ENCODE measurements at regions not wholly inside any gene's neighbourhood (a gene's known extent, or its start where the extent isn't known, plus 50 kb on each side); places are given as distances from the start of the nearest gene placed in this dataset.
"Not testable (repeated sequence)": the region's sequence is repeated elsewhere in the genome, so short reads cannot be mapped to it uniquely, and the experiment has no call there.

DNA sequence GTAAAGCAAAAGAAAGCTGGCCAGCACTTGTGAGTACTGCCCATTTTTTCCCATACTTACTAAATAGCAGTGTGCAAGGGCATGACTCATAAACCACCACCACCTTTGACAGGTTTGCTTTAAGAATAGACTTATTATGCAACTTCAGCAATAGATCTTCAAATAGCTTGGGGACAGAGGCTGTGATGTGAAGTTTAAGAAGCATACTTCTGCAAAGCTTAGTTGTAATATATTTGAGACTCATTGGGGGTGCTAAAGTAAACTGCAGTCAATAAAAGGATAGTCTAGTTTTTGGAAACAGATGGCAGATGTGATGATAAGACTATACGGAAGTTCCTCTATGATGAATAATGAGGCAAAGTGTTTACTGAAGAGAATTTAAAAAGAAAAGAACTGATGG lies 210.0 kb downstream of the PLA2G4A start:
- DNase-seq (ENCODE audit: low read depth, low spot score) = no peak

DNA sequence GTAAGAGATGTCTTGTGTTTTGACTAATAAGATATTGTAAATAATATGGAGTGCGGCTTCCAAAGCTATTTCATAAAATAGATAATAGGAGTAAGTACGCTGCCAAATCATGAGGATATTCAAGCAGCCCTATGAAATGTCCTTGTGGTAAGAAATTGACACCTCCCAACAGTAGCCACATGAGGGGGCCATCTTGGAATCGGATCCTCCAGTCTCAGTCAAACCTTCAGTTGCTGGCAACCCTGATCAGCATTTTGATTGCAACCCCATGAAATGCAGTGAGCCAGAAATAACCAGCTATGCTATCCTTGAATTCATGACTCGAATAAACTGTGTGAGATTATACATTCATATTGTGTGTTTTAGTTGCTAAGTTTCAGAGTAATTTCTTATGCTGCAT lies 212.4 kb downstream of the PLA2G4A start:
- no peak for DNase-seq (ENCODE audit: low read depth, low spot score)

DNA sequence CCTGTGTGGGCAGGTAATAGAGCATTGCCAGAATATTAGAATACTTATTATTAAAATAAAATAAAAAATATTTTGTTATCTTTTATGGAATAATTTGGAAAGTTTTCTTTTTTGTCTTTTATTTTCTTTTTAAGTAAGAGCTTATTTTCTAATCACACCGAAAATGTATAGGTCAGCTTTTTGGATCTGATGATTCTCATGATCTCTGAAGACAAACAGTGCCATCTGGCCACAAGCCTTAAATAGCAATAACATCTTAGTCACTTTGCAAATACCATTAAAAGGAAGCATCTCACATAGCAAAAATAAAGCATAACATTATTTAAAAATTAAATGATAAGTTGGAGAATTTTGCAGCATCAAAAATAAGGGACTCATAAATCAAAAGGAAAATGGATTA lies 213.8 kb downstream of the PLA2G4A start:
- no peak for DNase-seq (ENCODE audit: low read depth, low spot score)

DNA sequence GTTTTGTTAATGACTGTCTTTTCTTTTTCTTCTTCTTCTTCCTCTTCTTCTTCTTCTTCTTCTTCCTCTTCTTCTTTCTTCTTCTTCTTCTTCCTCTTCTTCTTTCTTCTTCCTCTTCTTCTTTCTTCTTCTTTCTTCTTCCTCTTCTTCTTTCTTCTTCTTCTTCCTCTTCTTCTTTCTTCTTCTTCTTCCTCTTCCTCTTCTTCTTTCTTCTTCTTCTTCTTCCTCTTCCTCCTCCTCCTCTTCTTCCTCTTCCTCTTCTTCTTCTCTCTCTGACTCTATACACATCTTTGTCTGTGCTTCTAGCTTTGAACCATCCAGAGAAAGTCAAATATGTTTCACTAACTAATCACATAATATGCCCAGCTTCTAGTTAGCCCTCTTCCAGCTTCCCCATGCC lies 214.7 kb downstream of the PLA2G4A start:
- not testable (repeated sequence) for DNase-seq (ENCODE audit: low read depth, low spot score)

DNA sequence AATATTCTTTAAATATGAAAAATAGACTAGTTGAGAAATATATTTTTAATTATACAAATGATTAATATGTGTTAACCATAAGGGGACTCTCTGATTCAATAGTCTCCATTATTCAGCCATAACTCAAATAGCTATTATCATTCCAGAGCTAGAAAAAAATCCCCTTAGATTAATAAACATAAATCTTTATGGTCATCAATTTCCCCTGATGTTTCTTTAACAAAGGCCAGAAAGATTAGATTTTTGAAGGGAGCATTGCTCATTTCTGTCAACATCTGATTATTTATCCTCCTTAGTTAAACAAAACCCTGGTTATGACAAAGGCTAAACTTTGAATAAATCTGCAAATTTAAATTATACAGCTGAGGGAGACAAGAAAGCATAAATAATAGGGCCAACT lies 215.7 kb downstream of the PLA2G4A start:
- DNase-seq (ENCODE audit: low read depth, low spot score) = no peak

DNA sequence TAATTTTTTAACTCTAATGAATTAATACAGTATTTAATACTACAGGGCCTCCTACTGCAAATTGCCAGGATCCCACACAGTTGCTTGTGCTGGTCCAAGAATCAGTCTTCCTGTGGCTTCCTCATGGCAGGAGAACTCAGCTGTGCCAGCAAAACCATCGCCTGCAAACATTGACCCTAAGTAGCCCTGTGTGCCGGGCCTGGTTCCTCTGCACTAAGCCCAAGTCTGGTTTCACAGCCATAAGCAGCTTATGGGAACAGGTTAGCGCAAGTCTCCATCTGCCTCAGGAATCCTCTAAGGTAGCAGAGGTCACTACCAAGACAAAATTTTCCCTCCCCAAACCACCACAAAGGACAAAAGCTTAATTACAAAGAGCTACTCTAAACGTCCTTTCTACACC lies 216.6 kb downstream of the PLA2G4A start:
- no peak for DNase-seq (ENCODE audit: low read depth, low spot score)

DNA sequence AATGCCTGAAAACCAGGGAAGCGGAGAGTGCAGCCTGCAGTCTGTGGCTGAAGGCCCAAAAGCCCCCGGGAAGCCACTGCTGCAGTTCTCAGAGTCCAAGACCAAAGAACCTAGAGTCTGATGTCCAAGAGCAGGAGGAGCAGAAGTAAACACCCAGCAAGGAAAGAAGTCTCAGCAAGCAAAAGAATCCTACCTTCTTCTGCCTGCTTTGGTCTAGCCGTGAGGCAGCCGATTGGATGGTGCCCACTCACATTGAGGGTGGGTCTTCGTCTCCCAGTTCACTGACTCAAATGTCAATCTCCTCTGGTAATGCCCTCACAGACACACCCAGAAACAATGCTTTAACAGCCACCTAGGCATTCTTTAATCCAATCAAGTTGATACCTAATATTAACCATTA lies 217.5 kb downstream of the PLA2G4A start:
- DNase-seq (ENCODE audit: low read depth, low spot score) = no peak

DNA sequence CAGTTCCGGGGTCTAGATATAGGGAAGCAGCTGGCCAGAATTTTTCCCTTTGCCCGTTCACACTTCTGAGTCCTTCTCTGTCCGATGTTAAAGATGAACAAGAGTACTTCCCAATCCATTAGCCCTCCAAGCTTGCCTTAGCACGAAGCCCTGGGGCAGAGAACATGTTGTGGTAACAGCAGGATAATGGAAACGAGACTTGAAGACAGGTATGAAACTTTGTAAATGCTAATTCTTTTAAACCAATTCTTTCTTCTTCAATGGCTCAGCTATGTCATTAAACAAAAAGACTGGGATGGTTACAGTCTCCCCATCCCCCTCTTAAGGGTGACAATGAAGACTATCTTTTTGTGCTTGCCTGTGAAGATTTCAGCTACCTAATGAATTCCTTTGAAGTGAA lies 218.5 kb downstream of the PLA2G4A start:
- DNase-seq (ENCODE audit: low read depth, low spot score) = no peak

DNA sequence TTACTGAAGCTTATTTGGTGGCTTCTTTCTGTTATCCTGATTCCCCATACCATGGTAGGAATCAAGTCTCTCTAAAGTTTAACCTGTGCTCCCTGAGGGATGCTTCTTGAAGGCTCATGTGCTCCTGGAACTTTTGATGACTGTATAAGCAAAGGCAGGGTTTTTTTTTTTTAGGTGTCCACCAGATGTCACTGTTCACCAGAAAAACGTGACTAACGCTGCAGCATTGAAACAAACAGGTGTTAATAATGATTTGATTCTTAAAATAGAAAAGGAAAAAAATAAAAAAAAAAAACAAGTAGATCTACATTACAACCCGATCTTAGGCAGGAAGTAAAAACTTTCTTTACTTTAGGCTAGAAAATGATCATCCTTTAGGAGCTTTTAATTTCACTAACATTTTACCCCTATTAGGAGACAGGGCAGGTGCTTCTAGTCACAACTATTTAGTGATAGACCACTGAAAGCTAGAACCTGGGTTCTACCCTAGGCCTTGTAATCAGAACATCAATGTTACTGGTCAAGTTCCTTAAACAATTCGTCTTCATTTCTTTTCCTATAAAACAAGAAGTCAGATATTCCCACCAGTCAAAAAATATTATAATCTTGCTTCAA lies 223.0 kb downstream of the PLA2G4A start:
- no peak for DNase-seq (ENCODE audit: low read depth, low spot score)

DNA sequence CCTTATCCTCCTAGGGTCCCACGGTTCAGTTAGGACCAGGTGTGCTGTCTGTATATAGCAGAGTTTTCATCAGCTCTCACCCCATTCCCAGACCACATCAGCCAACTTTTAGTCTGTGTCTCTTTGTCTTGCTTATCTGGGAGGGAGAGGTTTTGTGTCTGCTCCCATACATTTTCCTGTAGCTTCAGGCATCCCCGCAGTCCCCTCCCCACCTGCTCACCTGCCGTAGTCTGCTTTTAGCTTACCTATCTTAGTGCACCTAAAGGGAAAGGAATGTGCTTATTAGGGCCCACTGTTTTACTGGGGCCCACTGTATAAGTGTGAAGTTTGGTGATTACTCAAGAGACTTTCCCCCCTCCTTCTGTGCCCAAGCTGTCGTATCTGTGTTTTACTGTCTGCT lies 225.1 kb downstream of the PLA2G4A start:
- no peak for DNase-seq (ENCODE audit: low read depth, low spot score)

DNA sequence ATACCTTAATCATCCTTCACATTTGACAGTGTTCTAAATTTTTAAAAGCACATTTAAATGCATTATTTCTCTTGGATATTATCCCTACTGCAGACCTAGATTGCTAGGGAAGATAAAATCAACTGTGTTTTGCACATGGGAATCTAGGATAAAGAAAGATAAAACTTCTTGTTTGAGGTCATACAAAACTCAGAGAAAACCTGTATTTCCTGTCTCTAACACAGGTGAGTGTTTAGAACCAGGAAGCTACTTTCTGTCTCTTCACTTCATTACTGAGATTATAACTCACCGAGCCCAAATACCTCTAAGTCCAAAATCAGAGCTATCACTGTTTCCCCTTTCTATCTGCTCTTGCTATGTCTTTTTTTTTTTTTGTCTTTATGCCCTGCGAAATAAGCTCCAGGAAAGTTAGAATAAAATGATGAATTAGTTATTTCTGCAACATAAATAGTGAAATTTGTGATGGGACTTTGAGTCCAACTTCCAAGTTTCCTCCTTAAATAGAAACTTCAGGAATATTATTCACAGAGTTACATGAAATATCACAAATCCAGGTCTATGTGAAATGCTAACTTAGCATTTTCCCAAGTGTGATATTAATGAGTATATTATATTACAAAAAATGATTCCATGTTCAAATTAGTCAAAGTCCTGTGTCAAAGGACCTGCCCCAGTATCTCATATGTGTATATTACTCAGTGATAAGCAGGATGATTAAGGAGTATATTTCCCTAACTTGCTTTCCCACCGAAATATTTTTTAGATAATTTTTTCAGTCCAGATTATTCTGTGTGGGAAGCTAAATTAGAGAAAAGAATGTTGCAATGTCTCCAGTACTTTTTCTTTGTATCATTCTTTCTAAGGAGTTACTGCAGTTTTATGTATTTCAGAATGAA lies 226.4 kb downstream of the PLA2G4A start:
- DNase-seq (ENCODE audit: low read depth, low spot score) = no peak

DNA sequence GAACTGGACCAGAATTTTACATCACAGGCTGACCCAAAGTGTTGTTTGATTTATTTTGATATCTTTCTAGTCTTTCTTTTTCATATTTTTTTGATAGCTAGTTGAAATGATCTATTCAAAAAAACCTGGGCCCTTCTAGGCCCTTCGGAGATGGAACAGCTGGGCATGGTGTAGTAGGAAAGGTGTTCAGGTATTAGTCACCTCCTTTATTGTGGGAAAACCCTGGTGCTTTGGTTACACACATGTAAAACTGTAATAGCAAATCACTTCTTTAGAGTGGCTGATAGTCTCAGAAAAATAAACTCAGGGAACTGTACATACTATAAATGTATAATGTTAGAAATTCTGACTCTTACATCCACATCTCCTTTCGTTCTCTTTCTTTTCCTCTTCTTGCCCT lies 234.5 kb downstream of the PLA2G4A start:
- DNase-seq (ENCODE audit: low read depth, low spot score) = no peak

DNA sequence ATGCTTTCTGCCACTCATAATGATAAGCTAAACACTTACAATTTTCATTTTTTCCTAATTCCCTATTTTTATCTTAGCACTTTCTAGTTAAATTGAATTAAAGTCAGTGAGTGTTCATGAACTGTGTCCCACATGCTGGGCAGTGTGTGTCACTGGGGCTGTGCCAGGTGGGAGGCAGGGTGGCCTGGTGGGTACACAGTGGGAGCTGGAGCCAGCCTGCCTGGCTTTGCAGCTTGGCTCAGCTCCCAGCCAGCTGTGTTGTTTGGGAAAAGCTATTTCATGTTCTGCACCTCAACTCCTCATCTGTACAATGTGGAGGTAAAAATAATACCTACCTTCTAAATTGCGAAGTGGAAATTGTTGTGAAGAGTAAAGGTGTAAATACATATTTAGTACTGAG lies 238.4 kb downstream of the PLA2G4A start:
- DNase-seq (ENCODE audit: low read depth, low spot score) = no peak

DNA sequence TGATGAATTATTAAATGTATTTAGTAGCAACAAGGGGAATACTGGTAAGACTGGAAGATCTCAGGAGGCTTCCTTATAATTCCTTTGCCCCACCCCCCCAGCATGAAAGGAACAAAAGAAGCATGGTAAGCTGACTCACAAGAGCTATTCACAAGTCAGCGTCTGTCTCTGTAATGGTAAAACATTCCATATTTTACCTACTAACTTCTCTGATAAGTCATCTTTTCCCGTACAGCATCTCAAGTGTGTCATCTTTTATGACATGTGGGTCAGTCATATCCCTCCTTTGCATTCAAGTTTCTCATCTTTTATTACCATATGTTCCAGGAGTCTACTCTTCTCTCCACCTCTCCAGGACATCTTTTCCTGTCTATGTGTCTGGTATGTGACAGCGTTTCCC lies 241.3 kb downstream of the PLA2G4A start:
- DNase-seq (ENCODE audit: low read depth, low spot score) = no peak

DNA sequence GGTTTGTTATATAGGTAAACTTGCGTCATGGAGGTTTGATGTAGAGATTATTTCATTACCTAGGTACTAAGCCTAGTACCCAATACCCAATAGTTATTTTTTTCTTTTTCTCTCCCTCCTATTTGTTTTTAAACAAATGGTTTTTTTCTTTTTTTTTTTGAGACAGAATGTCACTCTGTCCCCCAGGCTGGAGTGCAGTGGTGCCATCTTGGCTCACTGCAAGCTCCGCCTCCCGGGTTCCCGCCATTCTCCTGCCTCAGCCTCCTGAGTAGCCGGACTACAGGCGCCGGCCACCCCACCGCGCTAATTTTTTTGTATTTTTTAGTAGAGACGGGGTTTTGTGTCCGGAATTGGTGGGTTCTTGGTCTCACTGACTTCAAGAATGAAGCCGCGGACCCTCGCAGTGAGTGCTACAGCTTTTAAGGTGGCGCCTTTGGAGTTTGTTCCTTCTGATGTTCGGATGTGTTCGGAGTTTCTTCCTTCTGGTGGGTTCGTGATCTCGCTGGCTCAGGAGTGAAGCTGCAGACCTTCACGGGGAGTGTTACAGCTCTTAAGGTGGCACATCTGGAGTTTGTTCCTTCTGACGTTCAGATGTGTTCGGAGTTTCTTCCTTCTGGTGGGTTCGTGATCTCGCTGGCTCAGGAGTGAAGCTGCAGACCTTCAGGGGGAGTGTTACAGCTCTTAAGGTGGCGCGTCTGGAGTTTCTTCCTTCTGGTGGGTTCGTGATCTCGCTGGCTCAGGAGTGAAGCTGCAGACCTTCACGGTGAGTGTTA lies 243.7 kb downstream of the PLA2G4A start:
- not testable (repeated sequence) for DNase-seq (ENCODE audit: low read depth, low spot score)

DNA sequence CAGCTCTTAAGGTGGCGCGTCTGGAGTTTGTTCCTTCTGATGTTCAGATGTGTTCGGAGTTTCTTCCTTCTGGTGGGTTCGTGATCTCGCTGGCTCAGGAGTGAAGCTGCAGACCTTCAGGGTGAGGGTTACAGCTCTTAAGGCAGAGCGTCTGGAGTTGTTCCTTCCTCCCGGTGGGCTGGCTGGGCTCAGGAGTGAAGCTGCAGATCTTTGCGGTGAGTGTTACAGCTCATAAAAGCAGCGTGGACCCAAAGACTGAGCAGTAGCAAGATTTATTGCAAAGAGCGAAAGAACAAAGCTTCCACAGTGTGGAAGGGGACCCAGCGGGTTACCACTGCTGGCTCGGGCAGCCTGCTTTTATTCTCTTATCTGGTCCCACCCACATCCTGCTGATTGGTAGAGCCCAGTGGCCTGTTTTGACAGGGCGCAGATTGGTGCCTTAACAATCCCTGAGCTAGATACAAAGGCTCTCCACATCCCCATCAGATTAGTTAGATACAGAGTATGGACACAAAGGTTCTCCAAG lies 244.3 kb downstream of the PLA2G4A start:
- DNase-seq (ENCODE audit: low read depth, low spot score) = not testable (repeated sequence)

DNA sequence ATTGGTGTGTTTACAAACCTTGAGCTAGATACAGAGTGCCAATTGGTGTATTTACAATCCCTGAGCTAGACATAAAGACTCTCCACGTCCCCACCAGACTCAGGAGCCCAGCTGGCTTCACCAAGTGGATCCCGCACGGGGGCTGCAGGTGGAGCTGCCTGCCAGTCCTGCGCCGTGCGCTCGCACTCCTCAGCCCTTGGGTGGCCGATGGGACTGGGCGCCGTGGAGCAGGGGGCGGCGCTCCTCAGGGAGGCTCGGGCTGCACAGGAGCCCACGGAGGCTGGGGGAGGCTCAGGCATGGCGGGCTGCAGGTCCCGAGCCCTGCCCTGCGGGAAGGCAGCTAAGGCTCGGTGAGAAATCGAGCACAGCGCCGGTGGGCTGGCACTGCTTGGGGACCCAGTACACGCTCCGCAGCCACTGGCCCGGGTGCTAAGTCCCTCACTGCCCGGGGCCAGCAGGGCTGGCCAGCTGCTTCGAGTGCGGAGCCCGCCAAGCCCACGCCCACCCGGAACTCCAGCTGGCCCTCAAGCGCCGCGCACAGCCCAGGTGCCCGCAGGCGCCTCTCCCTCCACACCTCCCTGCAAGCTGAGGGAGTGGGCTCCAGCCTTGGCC lies 245.0 kb downstream of the PLA2G4A start:
- not testable (repeated sequence) for DNase-seq (ENCODE audit: low read depth, low spot score)

DNA sequence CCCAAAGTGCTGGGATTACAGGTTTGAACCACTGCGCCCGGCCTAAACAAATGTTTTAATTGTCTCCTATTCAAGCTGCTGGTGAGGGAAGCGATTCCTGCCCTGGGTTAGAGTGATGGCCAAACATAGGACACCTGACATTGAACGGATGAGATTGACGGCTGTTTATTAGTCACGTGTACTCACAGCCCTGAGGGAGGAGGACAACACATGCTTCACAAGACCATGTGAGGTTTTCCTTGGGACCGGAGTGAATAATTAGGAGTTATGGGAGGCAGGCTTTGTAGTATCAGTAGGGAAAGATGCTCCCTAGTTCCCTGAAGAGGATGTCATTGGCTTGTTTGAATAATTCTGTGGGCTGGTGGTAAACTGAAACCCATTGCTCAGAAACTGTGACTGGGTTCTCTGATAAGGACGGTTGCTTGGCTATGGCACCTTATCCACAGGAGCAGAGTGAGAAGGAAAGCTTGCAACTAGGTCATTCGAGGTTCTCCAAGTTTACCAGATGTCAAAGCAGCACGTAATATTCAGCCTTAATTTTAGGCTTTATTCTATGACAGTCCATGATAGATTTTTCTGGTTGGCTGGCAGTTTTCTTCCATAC lies 245.8 kb downstream of the PLA2G4A start:
- no peak for DNase-seq (ENCODE audit: low read depth, low spot score)

DNA sequence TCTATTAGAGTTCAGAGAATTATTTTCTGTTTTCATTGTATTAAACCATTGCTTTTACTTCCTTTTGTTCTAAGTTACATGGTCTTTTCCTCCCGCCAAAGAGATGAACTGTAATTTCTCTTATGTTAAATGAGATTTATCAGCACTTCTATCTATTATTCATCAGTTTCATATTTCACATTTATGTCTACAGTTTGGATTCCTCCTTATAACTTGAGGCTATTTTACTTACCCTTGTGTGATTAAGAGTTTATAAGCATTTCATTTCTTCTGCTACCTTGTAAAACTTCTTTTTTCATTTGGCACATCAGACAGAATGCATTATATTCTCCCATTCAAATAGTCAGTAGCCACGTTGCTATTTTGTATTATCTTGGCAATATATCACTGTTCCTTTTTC lies 248.2 kb downstream of the PLA2G4A start:
- no peak for DNase-seq (ENCODE audit: low read depth, low spot score)

DNA sequence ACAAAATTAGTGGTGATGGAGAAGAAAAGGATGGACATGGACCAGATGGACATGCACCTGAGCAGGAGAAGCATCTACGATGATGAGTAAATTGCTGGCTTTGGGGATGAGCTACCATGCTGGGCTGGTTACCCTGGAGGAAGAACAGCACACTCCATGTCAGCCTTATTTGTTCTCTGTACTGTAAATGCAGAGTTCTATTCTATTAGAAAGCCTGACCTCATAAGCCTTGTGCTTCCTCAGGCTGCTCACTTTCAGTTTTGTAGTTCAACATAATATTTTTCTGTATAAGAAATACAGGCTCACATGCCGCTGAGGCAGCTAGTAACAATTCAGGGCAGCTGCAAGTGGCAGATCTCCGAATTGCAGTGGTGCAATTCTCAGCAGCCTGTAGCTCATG lies 249.6 kb downstream of the PLA2G4A start:
- no peak for DNase-seq (ENCODE audit: low read depth, low spot score)

DNA sequence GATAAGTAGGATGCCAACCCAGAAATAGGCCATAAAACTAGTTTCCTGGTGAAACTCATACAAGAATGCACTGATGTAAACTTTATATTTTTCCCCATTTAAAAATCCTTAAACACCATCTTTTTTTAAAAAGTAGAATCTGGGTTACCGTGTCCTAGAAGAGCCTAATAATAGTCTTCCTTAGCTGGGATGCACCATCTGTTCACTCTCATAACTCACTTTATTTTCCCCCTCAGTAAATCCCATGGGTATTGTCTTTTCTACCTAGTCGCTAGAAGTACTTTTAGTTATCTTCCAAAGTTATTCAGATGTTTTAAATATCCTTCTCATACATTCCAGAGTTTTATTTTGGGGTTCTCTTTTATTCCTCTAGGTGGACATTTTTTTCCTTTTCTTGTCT lies 250.2 kb downstream of the PLA2G4A start:
- DNase-seq (ENCODE audit: low read depth, low spot score) = no peak

All from pulmonary artery endothelial cell (primary cell).